COLO829 (cell line): ENCODE measurements at regions not wholly inside any gene's neighbourhood (a gene's known extent, or its start where the extent isn't known, plus 50 kb on each side); places are given as distances from the start of the nearest gene placed in this dataset.
A peak's percentile ranks its signal among the peaks of the same experiment; 100 is the strongest.

Experiments
- DNase-seq: peaks from one replicate; pipeline ENCODE4 v3.0.0; 2012; ENCODE audit warnings: low spot score

DNA sequence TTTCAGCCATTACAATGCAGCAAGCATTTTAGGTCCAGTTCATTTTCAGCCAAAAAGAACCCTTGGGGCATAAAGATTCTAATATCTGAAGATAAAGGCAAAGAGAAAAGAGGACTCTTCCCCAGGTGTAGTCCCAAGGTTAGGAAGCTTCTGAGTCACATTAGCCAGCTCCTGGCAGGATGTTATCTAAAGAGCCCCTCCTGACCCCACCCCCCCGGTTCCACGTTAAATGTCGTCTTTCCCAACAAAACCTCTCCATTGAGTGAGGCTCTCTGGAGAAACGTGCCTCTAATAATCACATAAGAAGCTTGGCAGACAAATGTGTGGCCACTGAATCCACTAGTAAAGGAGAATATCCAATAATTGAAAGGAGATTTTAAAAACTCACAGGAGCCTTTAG, 267.7 kb downstream of the GALC start:
- DNase-seq = no peak

DNA sequence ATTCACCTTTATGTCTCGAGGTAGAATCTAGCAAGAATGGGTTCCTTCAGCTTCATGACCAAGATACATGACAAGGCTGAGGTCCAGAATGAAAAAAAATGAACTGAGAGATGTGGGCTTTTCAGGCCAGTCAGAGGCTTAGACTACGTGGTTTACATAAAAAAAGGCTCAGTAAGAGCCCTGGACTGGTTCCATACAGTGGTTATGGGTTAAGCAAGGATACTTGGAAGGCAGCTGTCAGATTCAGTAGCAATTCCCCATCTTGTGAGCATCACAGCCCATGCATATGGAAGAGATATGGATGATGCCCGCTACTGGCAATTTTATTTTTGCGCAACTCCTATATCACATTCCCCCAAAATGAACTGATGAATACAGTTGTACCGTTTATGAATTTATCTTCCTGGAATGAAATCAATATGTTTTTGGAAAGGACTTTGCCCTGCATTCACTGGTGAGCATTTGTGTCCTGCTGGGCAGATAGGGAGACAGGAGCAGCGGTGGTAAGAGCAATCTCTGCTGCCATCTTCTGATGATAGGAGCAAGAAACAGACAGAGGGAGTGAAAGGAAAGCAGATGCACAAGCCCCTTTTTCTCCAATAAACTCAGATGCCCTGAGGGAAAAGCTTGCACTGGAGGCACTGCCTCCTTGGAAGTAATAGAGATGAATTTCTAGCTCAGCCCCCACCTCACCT, 280.4 kb downstream of the GALC start:
- DNase-seq = peak; percentile 57

DNA sequence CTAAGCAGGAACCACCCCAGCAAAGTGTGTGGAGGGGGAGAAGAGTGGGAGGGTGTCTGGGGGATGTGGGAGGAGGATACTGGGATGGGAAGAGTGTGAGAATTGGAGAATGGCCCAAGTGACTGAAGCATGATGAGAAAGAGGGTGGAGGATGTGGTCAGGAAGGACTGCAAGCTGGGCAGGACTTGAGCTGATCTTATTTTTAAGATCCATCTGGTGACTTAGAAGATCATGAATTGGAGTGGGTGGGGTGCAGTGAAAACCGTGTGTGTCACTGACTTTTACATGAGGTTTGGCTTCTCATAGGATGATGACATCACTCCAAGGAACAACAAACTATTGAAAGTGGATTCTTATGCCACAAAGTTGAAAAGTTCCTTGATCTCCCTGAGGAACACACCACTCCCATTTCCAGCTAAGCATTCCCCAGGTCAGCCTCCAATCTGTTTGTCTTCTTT, 287.5 kb downstream of the GALC start:
- peak; percentile 82 for DNase-seq

DNA sequence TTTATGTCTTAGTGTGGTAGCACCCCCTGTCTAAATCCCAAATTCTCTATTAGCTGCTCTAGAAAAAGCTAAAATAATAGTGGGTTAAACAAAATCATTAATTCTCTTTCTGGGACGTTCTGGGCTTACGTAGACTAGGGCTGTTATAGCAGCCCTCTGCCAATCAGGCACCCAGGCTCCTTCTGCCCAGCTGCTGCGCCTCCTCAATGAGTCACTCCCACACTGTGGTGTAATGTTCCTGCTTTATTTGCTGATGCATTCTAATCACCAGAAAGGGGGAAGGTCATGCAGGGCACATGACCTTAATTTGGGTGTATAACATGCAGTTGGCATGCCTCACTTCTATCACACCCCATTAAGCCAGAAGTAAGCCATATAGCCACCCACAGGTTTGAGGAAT, 294.5 kb downstream of the GALC start:
- no peak for DNase-seq

- DNase-seq = no peak
These were observed 296.5 kb downstream of the GALC start for GRCh38 chr14:87696485-87696884.

DNA sequence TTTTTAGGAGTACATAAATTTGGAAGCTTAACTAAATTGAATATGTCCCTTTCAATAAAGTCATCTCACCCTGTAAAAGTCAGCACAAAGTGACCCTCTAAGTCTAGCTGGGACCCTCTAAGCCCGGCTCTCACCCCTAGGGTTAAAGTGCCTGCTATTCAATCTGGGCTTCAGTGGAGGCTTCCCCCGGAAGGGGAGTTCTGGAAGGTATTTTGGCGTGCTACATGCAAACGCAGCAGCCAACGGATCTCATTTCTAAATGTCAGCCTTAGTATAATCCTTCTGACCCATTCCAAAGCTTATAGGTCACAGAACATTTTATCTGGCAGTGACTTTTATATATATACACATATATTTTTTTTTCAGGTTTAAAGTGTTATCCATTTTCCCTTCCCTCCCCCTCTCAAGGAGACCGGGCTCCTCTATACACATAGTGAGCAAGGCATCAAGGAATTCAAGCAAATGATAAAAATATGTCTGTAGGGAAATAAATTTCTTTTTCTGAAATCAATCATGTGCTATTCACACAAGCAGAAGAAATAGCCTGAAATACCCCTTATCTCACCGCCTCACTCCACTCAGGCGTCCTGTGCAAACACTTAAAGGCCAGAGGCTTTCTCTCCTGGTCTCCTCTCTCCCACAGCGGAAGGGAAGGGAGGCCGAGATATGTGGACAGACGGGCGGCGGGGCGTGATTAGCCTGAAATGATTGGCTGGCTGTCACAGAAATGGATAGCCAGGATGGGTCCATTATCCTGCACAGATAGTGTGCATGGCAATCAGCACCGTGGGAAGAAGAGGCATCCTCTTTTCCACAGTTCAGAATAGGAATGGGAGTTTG, 301.7 kb downstream of the GALC start:
- DNase-seq = no peak

DNA sequence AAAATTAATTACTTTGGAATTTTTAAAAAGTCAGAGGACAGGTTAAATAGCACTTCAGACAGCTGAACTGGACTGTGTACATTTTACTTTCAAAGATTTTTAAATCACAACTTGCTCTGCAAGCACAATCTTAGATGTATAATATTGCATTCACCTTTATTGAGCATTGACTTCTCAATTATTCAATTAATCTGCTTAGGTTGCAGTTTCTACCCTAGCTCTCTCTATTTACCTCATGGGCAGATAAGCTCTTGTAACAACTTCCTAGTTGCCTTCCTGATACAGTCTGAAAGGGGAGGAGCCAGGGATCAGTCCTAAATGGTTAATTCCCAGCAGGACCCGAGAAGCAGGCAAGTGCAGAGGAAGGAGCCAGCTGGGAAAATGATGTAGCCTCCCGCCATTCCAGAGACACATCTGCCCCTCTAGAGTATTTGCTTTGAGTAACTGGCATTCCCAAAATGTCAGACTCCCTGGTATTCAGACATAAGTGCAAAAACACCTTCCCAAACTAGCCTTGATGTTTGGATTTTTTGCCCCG, 302.8 kb downstream of the GALC start:
- no peak for DNase-seq

DNA sequence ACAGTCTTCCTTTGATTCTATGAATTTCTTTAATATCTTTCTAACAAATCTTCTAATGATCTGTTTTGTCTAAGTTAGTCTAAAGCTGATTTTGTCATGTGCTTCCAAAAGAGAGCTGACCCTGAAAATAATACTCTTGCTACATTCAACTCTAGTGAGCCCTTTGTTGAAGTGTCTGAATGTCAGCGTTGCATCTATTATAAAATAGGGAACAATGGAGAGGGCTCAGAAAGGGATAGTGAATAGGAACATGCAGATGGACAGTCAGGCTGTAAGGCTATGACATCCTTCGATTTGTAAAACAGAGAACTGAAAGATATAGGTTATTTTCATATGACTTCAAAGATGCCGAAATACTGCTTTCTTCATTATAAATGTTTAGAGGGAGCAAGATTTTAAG, 304.5 kb downstream of the GALC start:
- DNase-seq = no peak

- DNase-seq = no peak
These were observed 305.6 kb downstream of the GALC start for GRCh38 chr14:87687420-87687819.

- peak; percentile 80 for DNase-seq
These were observed 306.2 kb downstream of the GALC start for GRCh38 chr14:87686746-87687145.

DNA sequence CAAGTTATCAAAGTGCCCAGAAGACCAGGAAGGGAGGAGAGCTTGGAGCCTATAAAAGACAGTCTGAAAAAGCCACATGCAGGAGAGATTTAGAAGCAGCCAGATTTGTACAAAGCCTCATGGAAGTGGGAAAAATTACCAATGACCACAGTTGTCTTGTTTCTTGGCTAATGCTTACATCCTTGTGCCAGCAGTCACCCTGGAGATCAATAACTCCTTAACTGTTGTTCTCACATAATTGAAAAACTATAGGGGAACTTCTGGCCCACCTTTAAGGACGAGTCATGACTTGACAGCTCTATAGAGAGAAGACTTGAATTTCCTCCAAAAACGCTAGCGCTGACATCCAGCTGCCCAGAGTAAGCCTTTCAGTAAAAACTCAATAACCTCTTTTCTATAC, 313.1 kb downstream of the GALC start:
- DNase-seq = no peak

DNA sequence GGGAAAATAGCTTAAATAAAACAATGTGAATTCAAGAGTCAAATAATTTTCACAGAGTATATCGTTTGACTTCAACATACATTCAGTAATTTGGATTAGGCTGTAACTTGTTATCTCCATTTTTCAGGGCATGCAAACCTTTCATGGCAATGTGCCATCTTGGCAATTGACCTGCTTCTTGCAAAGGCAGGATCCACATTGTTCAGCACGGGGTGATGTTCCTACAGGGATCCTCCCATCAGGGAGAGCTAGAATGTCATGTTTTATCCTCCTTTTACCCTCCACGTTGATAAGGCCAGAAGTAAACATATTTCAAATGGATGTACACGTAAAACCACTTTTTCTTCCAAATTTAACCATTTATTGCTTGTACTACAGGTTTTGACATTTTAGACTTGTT, 314.4 kb downstream of the GALC start:
- DNase-seq = no peak

GRCh38 chr14:87676814-87677437, 316.1 kb downstream of the GALC start:
- DNase-seq = no peak

GRCh38 chr14:87667659-87668058, 325.3 kb downstream of the GALC start:
- DNase-seq = peak; percentile 13

- no peak for DNase-seq
These were observed 336.7 kb downstream of the GALC start for GRCh38 chr14:87656315-87656714.

DNA sequence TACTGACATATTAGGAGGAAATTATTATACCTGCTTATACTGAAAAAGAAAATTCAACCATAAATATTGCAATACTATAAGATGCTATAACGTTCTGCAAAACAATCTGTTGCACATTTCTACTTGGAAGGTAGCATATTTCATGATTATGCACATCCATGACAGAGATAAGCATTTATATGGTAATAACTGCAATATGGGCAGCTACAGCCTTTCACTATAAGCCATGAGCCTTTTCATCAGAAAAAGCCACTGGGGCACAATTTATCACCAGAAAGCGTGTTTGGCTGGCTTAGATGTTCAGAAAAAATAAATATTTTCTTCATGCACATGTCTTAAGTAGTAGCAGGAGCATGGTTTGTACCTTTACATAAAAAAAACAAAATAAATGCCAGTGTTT, 340.7 kb downstream of the GALC start:
- DNase-seq = no peak

DNA sequence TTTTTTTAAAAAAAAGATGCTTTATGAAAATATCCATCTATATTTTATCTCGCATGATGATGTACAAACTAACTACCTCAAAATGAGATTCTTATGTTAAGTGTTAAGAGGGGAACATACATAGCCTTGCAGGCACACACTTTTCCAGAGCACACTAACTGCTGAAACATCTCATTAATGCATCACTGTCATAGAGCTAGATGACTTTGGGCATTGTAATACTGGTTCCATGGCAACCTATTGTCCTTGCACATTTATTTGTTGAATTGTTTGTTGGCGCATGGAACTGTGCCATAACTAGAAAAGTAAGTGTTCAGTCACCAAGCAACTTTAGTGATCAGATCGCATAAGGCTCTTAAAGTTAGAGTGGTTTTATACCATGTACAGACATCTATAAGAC, 348.3 kb downstream of the GALC start:
- DNase-seq = no peak

DNA sequence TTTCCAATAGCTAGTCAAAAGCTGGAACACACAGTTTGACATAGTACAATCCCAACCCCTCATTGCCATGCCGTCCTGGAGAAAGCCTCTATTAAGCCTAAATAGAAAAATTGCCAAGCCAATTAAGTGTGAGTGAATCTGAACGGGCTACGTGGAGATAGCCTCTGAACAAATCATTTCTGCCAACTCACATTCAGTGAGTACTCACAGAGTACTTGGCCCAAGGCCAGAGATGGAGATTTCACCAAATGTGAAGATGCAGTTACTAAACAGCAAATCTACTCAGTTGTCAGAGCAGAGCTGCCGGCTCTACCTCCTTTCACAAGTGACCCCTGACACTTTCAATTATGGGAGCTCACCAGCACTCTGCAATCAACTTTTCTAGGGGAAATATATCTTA, 350.0 kb downstream of the GALC start:
- no peak for DNase-seq

- no peak for DNase-seq
These were observed 352.4 kb downstream of the GALC start for GRCh38 chr14:87640553-87640952.

DNA sequence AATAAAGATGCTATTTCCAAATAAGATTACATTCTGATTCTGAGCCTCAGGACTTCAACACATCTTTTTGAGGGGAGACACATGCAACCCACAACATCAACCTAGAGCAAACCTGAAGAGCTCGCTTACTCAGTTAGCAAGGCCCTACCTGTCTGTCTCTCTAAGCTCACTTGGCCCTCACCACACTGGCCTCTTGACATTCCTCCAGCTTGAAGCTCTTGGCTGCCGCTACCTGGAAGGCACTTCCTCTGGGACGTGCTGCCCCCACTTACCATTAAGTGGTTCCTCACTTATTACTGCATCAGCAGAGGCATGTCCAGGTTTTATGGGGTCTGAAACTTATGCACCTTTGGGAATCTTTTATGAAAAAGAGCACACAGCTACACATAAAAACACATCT, 354.8 kb downstream of the GALC start:
- DNase-seq = no peak

DNA sequence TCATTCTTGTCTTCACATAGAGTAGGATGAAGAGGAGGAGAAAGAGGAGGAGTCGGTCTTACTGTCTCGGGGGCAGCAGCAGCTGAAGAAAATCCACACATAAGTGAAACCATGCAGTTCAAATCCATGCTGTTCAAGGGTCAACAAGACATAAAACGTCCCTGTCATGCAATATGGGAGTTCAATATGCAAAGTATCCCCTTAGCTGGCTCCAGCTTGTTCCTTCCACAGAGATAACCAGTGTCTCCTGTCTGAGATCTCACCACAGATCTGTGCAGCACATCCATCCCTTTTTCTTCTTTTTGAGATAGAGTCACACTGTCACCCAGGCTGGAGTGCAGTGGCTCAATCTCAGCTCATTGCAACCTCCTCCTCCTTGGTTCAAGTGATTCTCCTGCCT, 357.5 kb downstream of the GALC start:
- DNase-seq = no peak

DNA sequence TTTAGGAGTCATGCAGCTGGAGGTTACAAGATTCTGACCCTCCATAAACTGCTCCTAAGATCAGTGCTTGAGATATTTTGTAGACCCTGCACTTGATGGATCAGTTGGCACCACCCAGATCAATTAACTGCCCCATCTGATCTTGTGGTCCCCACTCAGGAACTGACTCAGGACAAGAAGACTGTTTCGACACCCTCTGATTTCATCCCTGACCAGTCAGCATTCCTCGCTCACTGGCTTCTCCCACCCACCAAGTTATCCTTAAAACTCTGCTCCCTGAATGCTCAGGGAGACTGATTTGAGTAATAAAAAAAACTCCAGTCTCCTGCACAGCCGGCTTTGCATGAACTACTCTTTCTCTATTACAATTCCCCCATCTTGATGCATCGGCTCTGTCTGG, 360.2 kb downstream of the GALC start:
- no peak for DNase-seq

GRCh38 chr14:87630846-87631245, 362.1 kb downstream of the GALC start:
- no peak for DNase-seq
